GM23248 (cell line): ENCODE measurements at regions not wholly inside any gene's neighbourhood (a gene's known extent, or its start where the extent isn't known, plus 50 kb on each side); places are given as distances from the start of the nearest gene placed in this dataset.

Source experiments
- DNase-seq: peaks from one replicate; pipeline ENCODE4 v3.0.0-alpha.2; 2015
- H2AFZ ChIP-seq: fragments of 200-600 bp; sonication (generic); 2 replicates; pipeline ENCODE4 v1.6.1; 2016; ENCODE audit warnings: antibody characterized with exemption
- H3F3A ChIP-seq: fragments of 200-600 bp; sonication (generic); 2 replicates; pipeline ENCODE4 v1.6.1; 2016; ENCODE audit warnings: mild to moderate bottlenecking, antibody characterized with exemption, mixed run types; ENCODE audit not compliant: insufficient read depth
- H3K27ac ChIP-seq: fragments of 200-600 bp; sonication (generic); 2 replicates; pipeline ENCODE4 v1.5.1; 2016; ENCODE audit warnings: mild to moderate bottlenecking
- H3K27me3 ChIP-seq: fragments of 200-600 bp; sonication (generic); replicated peaks from 2 replicates; pipeline ENCODE4 v1.6.1; 2016; ENCODE audit warnings: mild to moderate bottlenecking; ENCODE audit not compliant: insufficient read depth
- H3K36me3 ChIP-seq: fragments of 200-600 bp; sonication (generic); 2 replicates; pipeline ENCODE4 v1.6.1; 2016; ENCODE audit warnings: low read depth, mild to moderate bottlenecking
- H3K4me1 ChIP-seq: fragments of 200-600 bp; sonication (generic); 2 replicates; pipeline ENCODE4 v1.6.1; 2016; ENCODE audit warnings: mild to moderate bottlenecking; ENCODE audit not compliant: insufficient read depth
- H3K4me2 ChIP-seq: fragments of 200-600 bp; sonication (generic); one replicate; pipeline ENCODE4 v1.6.1; 2016; ENCODE audit warnings: mild to moderate bottlenecking; ENCODE audit not compliant: unreplicated experiment
- H3K4me3 ChIP-seq: fragments of 200-600 bp; sonication (generic); 2 replicates; pipeline ENCODE4 v1.5.1; 2016; ENCODE audit warnings: mild to moderate bottlenecking
- H3K79me2 ChIP-seq: fragments of 200-600 bp; sonication (generic); 2 replicates; pipeline ENCODE4 v1.6.1; 2016; ENCODE audit warnings: mild to moderate bottlenecking; ENCODE audit not compliant: insufficient read depth
- H3K9ac ChIP-seq: fragments of 200-600 bp; sonication (generic); 2 replicates; pipeline ENCODE4 v1.6.1; 2016; ENCODE audit warnings: mild to moderate bottlenecking
- H3K9me2 ChIP-seq: fragments of 200-600 bp; sonication (generic); 2 replicates; pipeline ENCODE4 v1.6.1; 2016; ENCODE audit warnings: mixed run types, mild to moderate bottlenecking, moderate library complexity; ENCODE audit not compliant: insufficient read depth
- H3K9me3 ChIP-seq: fragments of 200-600 bp; sonication (generic); one replicate; pipeline ENCODE4 v1.6.1; 2017; ENCODE audit warnings: low read depth
- H4K20me1 ChIP-seq: fragments of 200-600 bp; sonication (generic); 2 replicates; pipeline ENCODE4 v1.6.0; 2016; ENCODE audit not compliant: insufficient read depth
- EZH2 ChIP-seq: fragments of 200-600 bp; sonication (generic); IDR thresholded peaks from 2 replicates; pipeline ENCODE4 v1.6.1; 2018; ENCODE audit warnings: antibody characterized with exemption, mild to moderate bottlenecking; ENCODE audit not compliant: insufficient read depth, poor library complexity, severe bottlenecking
- EZH2phosphoT487 ChIP-seq: fragments of 200-600 bp; sonication (generic); IDR thresholded peaks from 2 replicates; pipeline ENCODE4 v1.6.1; 2018; ENCODE audit warnings: antibody characterized with exemption, moderate library complexity, mild to moderate bottlenecking, low read depth; ENCODE audit not compliant: insufficient read depth
- WGBS, 2 experiments: methylation state at CpG; one replicate each; pipeline ENCODE4 v1.1.6; 2015 to 2017; ENCODE audit warnings: low lambda C conversion rate in 2 of 2, low coverage in 1 of 2; ENCODE audit errors: missing lambda C conversion rate in 2 of 2; 5-methylcytosine and 5-hydroxymethylcytosine counted together
- in situ Hi-C: fragments of 300-500 bp; cut with MboI; formaldehyde crosslinking; loops from 2 replicates; pipeline ENCODE4 v1.15.0; 2020

- TF ChIP-seq EZH2phosphoT487 (no peak), EZH2 (no peak)
- H3K4me3 ChIP-seq = no peak overlapping the region
- no peak for DNase-seq
Measured at GRCh38 chr7:85995101-85995500, 648.6 kb upstream of the GRM3 start.

GRCh38 chr7:85980740-85981139 lies 663.0 kb upstream of the GRM3 start:
- no peaks in the 10 kb centered on the region for H3K79me2 ChIP-seq
- no peaks in the 10 kb centered on the region for H3K27me3 ChIP-seq
- H3K4me2 ChIP-seq = no peak overlapping the region
- no peaks in the 10 kb centered on the region for H3F3A ChIP-seq
- no peak overlapping the region for H3K27ac ChIP-seq
- no peaks in the 10 kb centered on the region for H3K9me2 ChIP-seq
- no peaks in the 10 kb centered on the region for H3K36me3 ChIP-seq
- H4K20me1 ChIP-seq = no peaks in the 10 kb centered on the region
- H2AFZ ChIP-seq = no peak overlapping the region
- in situ Hi-C loops = no loop called here
- DNase-seq = no peak
- H3K9me3 ChIP-seq = no peaks in the 10 kb centered on the region
- no peaks in the 10 kb centered on the region for H3K4me1 ChIP-seq
- WGBS, 2 experiments = 30 to 33% methylated on average over 1 of the region's 1 CpG
- no peak overlapping the region for H3K4me3 ChIP-seq
- H3K9ac ChIP-seq = no peak overlapping the region
- TF ChIP-seq EZH2phosphoT487 (no peak), EZH2 (no peak)

More at GRCh38 chr7:85995101-85995500, 648.6 kb upstream of the GRM3 start:
- Histone ChIP-seq H3K4me2 (no peak overlapping the region), H3F3A (no peaks in the 10 kb centered on the region), H3K9ac (no peak overlapping the region), H3K27ac (no peak overlapping the region), H3K9me3 (no peaks in the 10 kb centered on the region), H4K20me1 (no peaks in the 10 kb centered on the region), H2AFZ (no peak overlapping the region), H3K9me2 (no peaks in the 10 kb centered on the region), H3K4me1 (no peaks in the 10 kb centered on the region), H3K27me3 (no peaks in the 10 kb centered on the region), H3K79me2 (no peaks in the 10 kb centered on the region), H3K36me3 (no peaks in the 10 kb centered on the region)
- in situ Hi-C loops = no loop called here
- WGBS, 2 experiments = 41 to 48% methylated on average over 3 of the region's 3 CpGs

GRCh38 chr7:85974176-85974575 lies 669.5 kb upstream of the GRM3 start:
- Histone ChIP-seq H3K4me2 (no peak overlapping the region), H3K27me3 (no peaks in the 10 kb centered on the region), H3F3A (no peaks in the 10 kb centered on the region), H3K4me3 (no peak overlapping the region), H3K36me3 (no peaks in the 10 kb centered on the region), H3K9ac (no peak overlapping the region), H3K4me1 (no peaks in the 10 kb centered on the region), H3K27ac (no peak overlapping the region), H4K20me1 (no peaks in the 10 kb centered on the region), H3K79me2 (no peaks in the 10 kb centered on the region), H3K9me2 (no peaks in the 10 kb centered on the region), H3K9me3 (no peaks in the 10 kb centered on the region), H2AFZ (no peak overlapping the region)
- in situ Hi-C loops = no loop called here
- WGBS, 2 experiments = 8 to 9% methylated on average over 1 of the region's 1 CpG
- TF ChIP-seq EZH2 (no peak), EZH2phosphoT487 (no peak)
- no peak for DNase-seq

DNA sequence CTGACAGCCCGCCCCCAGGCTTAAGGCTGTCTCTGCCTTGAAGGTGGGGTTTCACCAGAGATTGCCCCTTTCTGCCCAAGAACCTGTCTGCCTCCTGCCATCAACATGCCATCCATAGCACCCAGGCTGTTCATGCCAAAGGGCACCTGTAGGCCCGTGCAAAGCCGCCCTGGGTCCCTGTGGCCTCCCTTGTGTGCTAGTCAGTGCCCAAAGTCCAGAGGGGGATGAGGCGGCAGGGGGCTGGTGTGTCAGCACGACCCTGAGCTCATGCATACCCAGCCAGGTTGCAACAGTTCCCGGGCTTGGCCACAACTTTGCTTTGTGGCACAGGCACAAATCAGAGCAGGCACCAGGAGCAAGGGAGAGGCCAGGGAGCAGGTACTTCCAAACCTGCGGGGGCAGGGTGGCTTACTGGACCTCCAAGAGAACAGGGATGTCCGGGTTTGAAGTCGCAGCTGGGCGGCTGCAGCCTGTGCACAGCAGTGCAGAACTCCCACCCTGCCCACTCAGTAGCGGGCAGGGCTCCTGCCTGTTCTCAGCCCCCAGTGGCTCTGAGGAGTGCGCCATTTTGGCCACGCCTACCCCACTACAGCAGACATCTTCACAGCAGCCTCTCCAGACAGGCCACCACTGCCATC lies 671.1 kb upstream of the GRM3 start:
- H3K9me3 ChIP-seq = no peaks in the 10 kb centered on the region
- in situ Hi-C loops = no loop called here

More for the DNA sequence above, 671.1 kb upstream of the GRM3 start:
- H3K27me3 ChIP-seq = no peaks in the 10 kb centered on the region
- DNase-seq = no peak
- no peak overlapping the region for H3K9ac ChIP-seq
- no peak overlapping the region for H3K4me2 ChIP-seq
- no peaks in the 10 kb centered on the region for H3K9me2 ChIP-seq
- H3K4me1 ChIP-seq = no peaks in the 10 kb centered on the region
- no peaks in the 10 kb centered on the region for H3F3A ChIP-seq
- no peak overlapping the region for H3K4me3 ChIP-seq
- no peaks in the 10 kb centered on the region for H4K20me1 ChIP-seq
- 53% methylated on average over 13 of the region's 13 CpGs for WGBS, 2 experiments
- no peak for TF ChIP-seq EZH2phosphoT487
- TF ChIP-seq EZH2 = no peak
- no peaks in the 10 kb centered on the region for H3K36me3 ChIP-seq
- H3K27ac ChIP-seq = no peak overlapping the region
- H2AFZ ChIP-seq = no peak overlapping the region
- no peaks in the 10 kb centered on the region for H3K79me2 ChIP-seq
